ENCODE measurements at regions not wholly inside any gene's neighbourhood (a gene's known extent, or its start where the extent isn't known, plus 50 kb on each side); places are given as distances from the start of the nearest gene placed in this dataset.

DNA sequence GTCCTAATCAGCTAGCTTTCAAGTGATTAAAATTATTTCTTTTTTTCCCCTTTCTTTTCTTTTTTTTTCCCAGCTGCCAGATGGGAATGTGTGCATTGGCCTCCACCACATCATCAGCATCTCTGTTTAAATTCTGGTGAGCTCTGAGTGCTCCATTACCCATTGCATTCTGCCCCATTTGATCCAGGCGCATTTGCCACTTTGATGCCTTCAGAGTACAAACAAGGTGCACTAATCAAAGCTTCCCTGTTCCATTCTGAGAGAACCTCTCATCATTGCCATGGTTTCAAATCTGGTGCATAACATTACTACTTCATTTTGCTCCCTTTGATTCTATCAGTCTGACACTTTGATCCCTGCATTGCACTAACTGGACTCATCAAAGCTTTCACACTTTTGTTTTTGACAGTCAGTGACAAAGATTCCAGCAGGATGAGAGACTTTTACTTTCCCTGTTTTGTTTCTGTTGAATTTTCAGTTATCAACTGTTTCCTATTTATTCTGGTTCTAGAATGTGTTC, 238.8 kb upstream of the PCDH10 start:
- DNase-seq (ENCODE audit: low read depth): no peak
- TF ChIP-seq MYC (IDR thresholded peaks at IDR 0.05; ENCODE audit: low read depth, low read length): no peak
- TF ChIP-seq, protein P1, sequence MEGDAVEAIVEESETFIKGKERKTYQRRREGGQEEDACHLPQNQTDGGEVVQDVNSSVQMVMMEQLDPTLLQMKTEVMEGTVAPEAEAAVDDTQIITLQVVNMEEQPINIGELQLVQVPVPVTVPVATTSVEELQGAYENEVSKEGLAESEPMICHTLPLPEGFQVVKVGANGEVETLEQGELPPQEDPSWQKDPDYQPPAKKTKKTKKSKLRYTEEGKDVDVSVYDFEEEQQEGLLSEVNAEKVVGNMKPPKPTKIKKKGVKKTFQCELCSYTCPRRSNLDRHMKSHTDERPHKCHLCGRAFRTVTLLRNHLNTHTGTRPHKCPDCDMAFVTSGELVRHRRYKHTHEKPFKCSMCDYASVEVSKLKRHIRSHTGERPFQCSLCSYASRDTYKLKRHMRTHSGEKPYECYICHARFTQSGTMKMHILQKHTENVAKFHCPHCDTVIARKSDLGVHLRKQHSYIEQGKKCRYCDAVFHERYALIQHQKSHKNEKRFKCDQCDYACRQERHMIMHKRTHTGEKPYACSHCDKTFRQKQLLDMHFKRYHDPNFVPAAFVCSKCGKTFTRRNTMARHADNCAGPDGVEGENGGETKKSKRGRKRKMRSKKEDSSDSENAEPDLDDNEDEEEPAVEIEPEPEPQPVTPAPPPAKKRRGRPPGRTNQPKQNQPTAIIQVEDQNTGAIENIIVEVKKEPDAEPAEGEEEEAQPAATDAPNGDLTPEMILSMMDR (IDR thresholded peaks at IDR 0.05; ENCODE audit: low read depth, low read length): no peak
- TF ChIP-seq, protein P2, sequence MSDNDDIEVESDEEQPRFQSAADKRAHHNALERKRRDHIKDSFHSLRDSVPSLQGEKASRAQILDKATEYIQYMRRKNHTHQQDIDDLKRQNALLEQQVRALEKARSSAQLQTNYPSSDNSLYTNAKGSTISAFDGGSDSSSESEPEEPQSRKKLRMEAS (IDR thresholded peaks at IDR 0.05; ENCODE audit: low read depth, low read length): no peak
- no peak for TF ChIP-seq POLR2A (IDR thresholded peaks at IDR 0.05; ENCODE audit: extremely low read depth, insufficient read length)
- no peak overlapping the region for H3K4me3 ChIP-seq (ENCODE audit: low read depth, low read length)

DNA sequence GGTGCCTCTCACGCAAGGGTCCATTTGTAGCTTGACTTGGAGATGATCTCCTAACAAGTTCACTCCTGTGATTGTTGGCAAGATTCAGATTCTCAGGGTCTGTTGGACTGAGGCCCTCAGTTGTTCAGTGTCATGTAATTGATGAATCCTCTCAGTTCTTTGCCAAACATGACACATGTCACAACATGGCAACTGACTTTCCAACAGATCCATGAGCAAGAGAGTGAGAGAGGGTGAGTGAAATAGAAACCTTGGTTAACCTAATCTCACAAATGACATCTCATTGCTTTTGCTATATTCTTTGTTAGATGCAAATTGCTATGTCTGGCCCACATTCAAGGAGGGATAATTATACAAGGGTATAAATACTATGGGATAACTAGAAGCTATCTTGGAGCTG, 231.0 kb upstream of the PCDH10 start:
- TF ChIP-seq POLR2A (IDR thresholded peaks at IDR 0.05; ENCODE audit: extremely low read depth, insufficient read length) (no peak), MYC (IDR thresholded peaks at IDR 0.05; ENCODE audit: low read depth, low read length) (no peak)
- TF ChIP-seq, protein P1 (IDR thresholded peaks at IDR 0.05; ENCODE audit: low read depth, low read length): no peak
- TF ChIP-seq, protein P2 (IDR thresholded peaks at IDR 0.05; ENCODE audit: low read depth, low read length): no peak
- no peak overlapping the region for H3K4me3 ChIP-seq (ENCODE audit: low read depth, low read length)
- DNase-seq (ENCODE audit: low read depth): no peak

DNA sequence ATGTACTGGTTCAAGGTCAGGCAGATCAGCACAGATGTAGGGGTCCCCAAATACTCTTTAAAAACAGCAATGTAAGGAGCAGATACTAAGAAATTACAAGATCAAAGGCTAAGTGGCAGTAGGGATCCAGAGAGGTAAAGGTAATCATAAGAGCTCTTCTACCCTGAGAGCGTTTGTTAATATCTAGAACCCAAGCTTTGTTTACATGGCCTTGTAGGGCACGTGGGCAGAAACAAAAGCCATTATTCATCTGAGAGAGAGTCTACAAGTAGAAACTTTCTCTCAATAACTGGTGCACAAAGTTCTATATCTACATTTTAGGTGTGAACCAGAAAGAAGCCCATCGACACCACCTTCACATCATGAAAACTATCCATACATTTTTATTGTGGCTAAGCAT, 225.6 kb upstream of the PCDH10 start:
- TF ChIP-seq, protein P1 (IDR thresholded peaks at IDR 0.05; ENCODE audit: low read depth, low read length): no peak
- TF ChIP-seq, protein P2 (IDR thresholded peaks at IDR 0.05; ENCODE audit: low read depth, low read length): no peak
- TF ChIP-seq MYC (IDR thresholded peaks at IDR 0.05; ENCODE audit: low read depth, low read length) (no peak), POLR2A (IDR thresholded peaks at IDR 0.05; ENCODE audit: extremely low read depth, insufficient read length) (no peak)
- no peak overlapping the region for H3K4me3 ChIP-seq (ENCODE audit: low read depth, low read length)
- no peak for DNase-seq (ENCODE audit: low read depth)

DNA sequence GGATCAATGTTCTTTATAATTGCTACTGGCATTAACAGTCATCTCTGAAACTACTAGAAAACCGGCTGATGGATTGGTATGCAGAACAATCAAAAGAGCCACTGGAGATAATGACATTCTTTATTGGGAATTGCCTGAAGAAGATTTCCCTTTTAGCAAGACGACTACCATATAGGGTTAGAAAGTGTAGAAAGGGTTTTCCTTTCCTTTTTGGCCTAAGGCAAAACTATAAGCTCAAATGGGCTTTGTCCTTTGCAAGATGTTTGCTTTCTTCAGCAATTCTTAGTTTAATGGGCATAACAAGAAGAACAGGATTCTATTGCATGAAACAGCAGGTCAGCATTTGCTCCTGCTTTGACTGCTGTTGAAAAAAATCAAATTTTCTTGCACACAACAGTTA, 214.2 kb upstream of the PCDH10 start:
- TF ChIP-seq, protein P2 (IDR thresholded peaks at IDR 0.05; ENCODE audit: low read depth, low read length): no peak
- TF ChIP-seq, protein P1 (IDR thresholded peaks at IDR 0.05; ENCODE audit: low read depth, low read length): no peak
- TF ChIP-seq MYC (IDR thresholded peaks at IDR 0.05; ENCODE audit: low read depth, low read length) (no peak), POLR2A (IDR thresholded peaks at IDR 0.05; ENCODE audit: extremely low read depth, insufficient read length) (no peak)
- no peak overlapping the region for H3K4me3 ChIP-seq (ENCODE audit: low read depth, low read length)
- no peak for DNase-seq (ENCODE audit: low read depth)

DNA sequence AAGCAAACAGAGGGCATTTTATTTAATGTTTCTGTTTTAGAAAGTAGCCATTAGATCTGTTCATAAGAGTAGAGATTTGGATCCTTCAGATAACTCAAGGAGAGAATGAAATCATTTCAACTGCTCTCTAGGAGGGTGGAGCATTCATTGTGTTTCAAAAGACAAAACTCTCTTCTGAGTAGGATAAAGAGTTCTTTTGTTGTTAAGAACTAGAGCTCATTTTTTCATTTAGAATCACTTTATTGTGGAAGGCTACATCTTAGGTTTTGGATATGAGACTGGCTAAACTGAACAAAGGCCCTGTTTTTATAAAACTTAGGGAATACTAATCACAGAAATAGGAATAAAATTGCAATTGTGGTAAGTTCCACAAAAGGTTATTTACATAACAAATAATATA, 193.9 kb upstream of the PCDH10 start:
- TF ChIP-seq, protein P2 (IDR thresholded peaks at IDR 0.05; ENCODE audit: low read depth, low read length): no peak
- no peak for TF ChIP-seq POLR2A (IDR thresholded peaks at IDR 0.05; ENCODE audit: extremely low read depth, insufficient read length)
- TF ChIP-seq, protein P1 (IDR thresholded peaks at IDR 0.05; ENCODE audit: low read depth, low read length): no peak
- TF ChIP-seq MYC (IDR thresholded peaks at IDR 0.05; ENCODE audit: low read depth, low read length): no peak
- no peak overlapping the region for H3K4me3 ChIP-seq (ENCODE audit: low read depth, low read length)
- DNase-seq (ENCODE audit: low read depth): no peak
